Astrocyte (in vitro differentiated cells and primary cell): ENCODE measurements at regions not wholly inside any gene's neighbourhood (a gene's known extent, or its start where the extent isn't known, plus 50 kb on each side); places are given as distances from the start of the nearest gene placed in this dataset.

Experiments used
- DNase-seq: peaks from one replicate; pipeline ENCODE4 v3.0.0-alpha.2; 2010; ENCODE audit warnings: low read depth
- FAIRE-seq: peaks from 2 replicates; lab custom pipeline; 2011; peaks lifted over from hg19 to GRCh38; lab: Jason Lieb, UNC
- H2AFZ ChIP-seq: 2 replicates; pipeline ENCODE4 v1.6.0; 2012; ENCODE audit warnings: low read depth, low read length, inconsistent platforms
- H3K27ac ChIP-seq: 2 replicates; pipeline ENCODE4 v1.5.1; 2011; ENCODE audit warnings: low read depth, low read length, inconsistent platforms
- H3K27me3 ChIP-seq: 2 replicates; pipeline ENCODE4 v1.6.0; 2011; ENCODE audit warnings: low read length, inconsistent platforms; ENCODE audit not compliant: insufficient read depth
- H3K36me3 ChIP-seq: 2 replicates; pipeline ENCODE4 v1.5.1; 2011; ENCODE audit warnings: low read length, inconsistent platforms; ENCODE audit not compliant: insufficient read depth
- H3K4me1 ChIP-seq: 2 replicates; pipeline ENCODE4 v1.5.1; 2011; ENCODE audit warnings: low read length, inconsistent platforms; ENCODE audit not compliant: insufficient read depth
- H3K4me2 ChIP-seq: 2 replicates; pipeline ENCODE4 v1.6.0; 2012; ENCODE audit warnings: low read length, inconsistent platforms
- H3K4me3 ChIP-seq: 2 replicates; pipeline ENCODE4 v1.5.1; 2011; ENCODE audit warnings: low read depth, mild to moderate bottlenecking, low read length, inconsistent platforms; ENCODE audit not compliant: insufficient read depth
- H3K79me2 ChIP-seq: 2 replicates; pipeline ENCODE4 v1.6.0; 2012; ENCODE audit warnings: mild to moderate bottlenecking, low read length, inconsistent platforms; ENCODE audit not compliant: insufficient read depth
- H3K9ac ChIP-seq: 2 replicates; pipeline ENCODE4 v1.6.0; 2012; ENCODE audit warnings: mild to moderate bottlenecking, low read length, inconsistent platforms
- H3K9me3 ChIP-seq: 2 replicates; pipeline ENCODE4 v1.5.1; 2012; ENCODE audit warnings: low read depth, mild to moderate bottlenecking, low read length, inconsistent platforms; ENCODE audit not compliant: insufficient read depth
- H4K20me1 ChIP-seq: 2 replicates; pipeline ENCODE4 v1.6.0; 2012; ENCODE audit warnings: low read length, inconsistent platforms; ENCODE audit not compliant: insufficient read depth
- H3K27ac Mint-ChIP-seq: one replicate; pipeline ENCODE4 v1.8.0; 2021; ENCODE audit warnings: mild to moderate bottlenecking, mixed read lengths; ENCODE audit not compliant: unreplicated experiment
- H3K27me3 Mint-ChIP-seq: one replicate; pipeline ENCODE4 v1.8.0; 2021; ENCODE audit warnings: low read depth, mixed read lengths; ENCODE audit not compliant: unreplicated experiment
- H3K36me3 Mint-ChIP-seq: one replicate; pipeline ENCODE4 v1.8.0; 2021; ENCODE audit warnings: low read depth, mixed read lengths; ENCODE audit not compliant: unreplicated experiment
- H3K4me1 Mint-ChIP-seq: one replicate; pipeline ENCODE4 v1.8.0; 2021; ENCODE audit warnings: low read depth, mixed read lengths; ENCODE audit not compliant: unreplicated experiment
- H3K4me3 Mint-ChIP-seq: one replicate; pipeline ENCODE4 v1.8.0; 2021; ENCODE audit warnings: mild to moderate bottlenecking, moderate library complexity, mixed read lengths; ENCODE audit not compliant: unreplicated experiment
- H3K9me3 Mint-ChIP-seq: one replicate; pipeline ENCODE4 v1.8.0; 2021; ENCODE audit warnings: mild to moderate bottlenecking, mixed read lengths; ENCODE audit not compliant: unreplicated experiment
- EZH2 ChIP-seq: IDR thresholded peaks from 2 replicates; pipeline ENCODE4 v1.6.1; 2012; ENCODE audit warnings: mild to moderate bottlenecking, low read length, inconsistent platforms; ENCODE audit not compliant: insufficient read depth
- TF ChIP-seq, protein P1 (sequence below): IDR thresholded peaks from 2 replicates; pipeline ENCODE4 v1.5.1; 2011; ENCODE audit warnings: low read depth, mild to moderate bottlenecking, inconsistent platforms, low read length, moderate library complexity; ENCODE audit not compliant: insufficient read depth

GRCh38 chr5:30839956-30840355 lies 353.5 kb upstream of the CDH6 start:
- no peak overlapping the region for H3K4me3 ChIP-seq
- no peaks in the 10 kb centered on the region for H3K4me1 ChIP-seq
- H3K27ac Mint-ChIP-seq, result no peak overlapping the region
- peaks cover 4% of the 10 kb centered on the region for H3K4me1 Mint-ChIP-seq
- no peak overlapping the region for H3K4me2 ChIP-seq
- FAIRE-seq (no peak), DNase-seq (no peak)
- TF ChIP-seq, protein P1, sequence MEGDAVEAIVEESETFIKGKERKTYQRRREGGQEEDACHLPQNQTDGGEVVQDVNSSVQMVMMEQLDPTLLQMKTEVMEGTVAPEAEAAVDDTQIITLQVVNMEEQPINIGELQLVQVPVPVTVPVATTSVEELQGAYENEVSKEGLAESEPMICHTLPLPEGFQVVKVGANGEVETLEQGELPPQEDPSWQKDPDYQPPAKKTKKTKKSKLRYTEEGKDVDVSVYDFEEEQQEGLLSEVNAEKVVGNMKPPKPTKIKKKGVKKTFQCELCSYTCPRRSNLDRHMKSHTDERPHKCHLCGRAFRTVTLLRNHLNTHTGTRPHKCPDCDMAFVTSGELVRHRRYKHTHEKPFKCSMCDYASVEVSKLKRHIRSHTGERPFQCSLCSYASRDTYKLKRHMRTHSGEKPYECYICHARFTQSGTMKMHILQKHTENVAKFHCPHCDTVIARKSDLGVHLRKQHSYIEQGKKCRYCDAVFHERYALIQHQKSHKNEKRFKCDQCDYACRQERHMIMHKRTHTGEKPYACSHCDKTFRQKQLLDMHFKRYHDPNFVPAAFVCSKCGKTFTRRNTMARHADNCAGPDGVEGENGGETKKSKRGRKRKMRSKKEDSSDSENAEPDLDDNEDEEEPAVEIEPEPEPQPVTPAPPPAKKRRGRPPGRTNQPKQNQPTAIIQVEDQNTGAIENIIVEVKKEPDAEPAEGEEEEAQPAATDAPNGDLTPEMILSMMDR, result no peak
- TF ChIP-seq EZH2, result no peak
- H3K36me3 Mint-ChIP-seq, result peaks cover 4% of the 10 kb centered on the region
- no peak overlapping the region for H3K4me3 Mint-ChIP-seq
- no peak overlapping the region for H3K9ac ChIP-seq
- H3K9me3 Mint-ChIP-seq, result peaks cover 2% of the 10 kb centered on the region
- H3K27me3 ChIP-seq, result no peaks in the 10 kb centered on the region
- no peaks in the 10 kb centered on the region for H3K9me3 ChIP-seq
- H2AFZ ChIP-seq, result no peak overlapping the region
- no peaks in the 10 kb centered on the region for H3K79me2 ChIP-seq
- no peaks in the 10 kb centered on the region for H3K27me3 Mint-ChIP-seq
- H3K36me3 ChIP-seq, result no peaks in the 10 kb centered on the region
- no peak overlapping the region for H3K27ac ChIP-seq
- H4K20me1 ChIP-seq, result no peaks in the 10 kb centered on the region

- Histone ChIP-seq H3K9me3 (no peaks in the 10 kb centered on the region), H3K4me2 (no peak overlapping the region), H3K36me3 (no peaks in the 10 kb centered on the region), H3K79me2 (no peaks in the 10 kb centered on the region), H3K27ac (no peak overlapping the region), H2AFZ (no peak overlapping the region), H3K4me3 (no peak overlapping the region), H4K20me1 (no peaks in the 10 kb centered on the region), H3K4me1 (no peaks in the 10 kb centered on the region), H3K27me3 (no peaks in the 10 kb centered on the region), H3K9ac (no peak overlapping the region)
- no peak for FAIRE-seq
- Mint-ChIP-seq H3K9me3 (peaks cover 4% of the 10 kb centered on the region), H3K36me3 (peaks cover 4% of the 10 kb centered on the region), H3K4me1 (no peaks in the 10 kb centered on the region), H3K4me3 (no peak overlapping the region), H3K27me3 (no peaks in the 10 kb centered on the region), H3K27ac (no peak overlapping the region)
- TF ChIP-seq, protein P1, result no peak
- no peak for TF ChIP-seq EZH2
- DNase-seq, result peak; percentile 35
These were observed 354.5 kb upstream of the CDH6 start for GRCh38 chr5:30838936-30839496.

DNA sequence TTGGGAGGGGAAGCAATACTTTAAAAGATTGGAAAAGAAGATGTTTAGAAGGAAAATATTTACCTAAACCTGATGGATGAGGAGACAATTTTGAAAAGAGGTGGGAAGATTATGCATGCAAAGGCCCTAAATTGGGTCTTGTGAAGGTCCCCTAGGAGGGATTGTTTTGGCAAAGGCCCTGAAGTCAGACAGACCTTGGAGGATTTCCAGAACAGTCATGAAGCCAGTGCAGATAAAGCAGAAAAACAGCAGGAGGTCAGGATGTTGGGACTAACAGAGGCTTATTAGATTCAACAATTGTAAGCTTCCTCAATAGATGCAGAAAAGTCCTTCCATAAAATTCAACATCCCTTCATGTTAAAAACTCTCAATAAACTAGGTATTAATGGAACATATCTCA lies 361.0 kb upstream of the CDH6 start:
- no peak for DNase-seq
- no peaks in the 10 kb centered on the region for H4K20me1 ChIP-seq
- H3K4me1 Mint-ChIP-seq, result peaks cover 3% of the 10 kb centered on the region
- H3K36me3 ChIP-seq, result no peaks in the 10 kb centered on the region
- H3K79me2 ChIP-seq, result no peaks in the 10 kb centered on the region
- H3K36me3 Mint-ChIP-seq, result peaks cover 2% of the 10 kb centered on the region
- no peak overlapping the region for H2AFZ ChIP-seq
- H3K27ac Mint-ChIP-seq, result no peak overlapping the region
- no peak for FAIRE-seq
- H3K9me3 ChIP-seq, result no peaks in the 10 kb centered on the region
- no peak for TF ChIP-seq EZH2
- TF ChIP-seq, protein P1, result no peak
- H3K4me3 ChIP-seq, result no peak overlapping the region
- H3K4me2 ChIP-seq, result peak overlapping the region; percentile 36
- no peaks in the 10 kb centered on the region for H3K27me3 ChIP-seq
- H3K4me1 ChIP-seq, result no peaks in the 10 kb centered on the region
- no peak overlapping the region for H3K27ac ChIP-seq
- H3K9me3 Mint-ChIP-seq, result peaks cover 4% of the 10 kb centered on the region
- H3K27me3 Mint-ChIP-seq, result no peaks in the 10 kb centered on the region
- H3K9ac ChIP-seq, result no peak overlapping the region
- H3K4me3 Mint-ChIP-seq, result no peak overlapping the region
